Caki2 (cell line): ENCODE measurements at regions not wholly inside any gene's neighbourhood (a gene's known extent, or its start where the extent isn't known, plus 50 kb on each side); places are given as distances from the start of the nearest gene placed in this dataset.
"Not testable (repeated sequence)": the region's sequence is repeated elsewhere in the genome, so short reads cannot be mapped to it uniquely, and the experiment has no call there.

Experiments used
- DNase-seq: peaks from one replicate; pipeline ENCODE4 v3.0.0-alpha.2; 2015; ENCODE audit warnings: low read depth
- in situ Hi-C: cut with HindIII; loops from 2 replicates; pipeline ENCODE4 v1.10.0; 2016; ENCODE audit warnings: low sequenced_read_pairs, low pct_unique_long_range_greater_than_20kb, mixed read lengths

GRCh38 chr14:98200601-98201000 is 1071.4 kb downstream of the BCL11B start:
- DNase-seq, result no peak
- in situ Hi-C loops, result no loop called here

- no peak for DNase-seq
- in situ Hi-C loops, result no loop called here
Observed at GRCh38 chr14:98203421-98203820, 1068.6 kb downstream of the BCL11B start.

DNA sequence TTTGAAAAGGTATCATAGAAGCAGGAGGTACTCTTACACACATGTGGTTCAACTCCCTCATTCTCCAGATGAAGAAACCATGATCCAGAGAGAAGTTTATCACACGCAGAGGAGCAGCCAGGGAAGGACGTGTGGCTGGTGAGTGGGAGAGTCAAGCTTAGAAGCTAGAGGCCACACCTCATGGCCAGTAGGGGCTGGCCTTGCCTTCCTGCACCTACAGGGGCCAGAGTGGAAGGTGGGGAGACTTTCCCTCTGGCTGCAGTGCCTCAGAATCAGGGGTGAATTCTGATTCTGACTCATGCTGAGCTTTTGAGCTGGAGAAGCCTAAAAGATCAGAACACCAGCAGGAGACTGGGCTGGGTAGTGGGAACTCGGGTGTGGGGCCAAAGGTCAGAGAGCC is 1067.9 kb downstream of the BCL11B start:
- no peak for DNase-seq
- in situ Hi-C loops, result no loop called here

GRCh38 chr14:98207415-98207814 is 1064.6 kb downstream of the BCL11B start:
- DNase-seq, result no peak
- in situ Hi-C loops, result no loop called here

DNA sequence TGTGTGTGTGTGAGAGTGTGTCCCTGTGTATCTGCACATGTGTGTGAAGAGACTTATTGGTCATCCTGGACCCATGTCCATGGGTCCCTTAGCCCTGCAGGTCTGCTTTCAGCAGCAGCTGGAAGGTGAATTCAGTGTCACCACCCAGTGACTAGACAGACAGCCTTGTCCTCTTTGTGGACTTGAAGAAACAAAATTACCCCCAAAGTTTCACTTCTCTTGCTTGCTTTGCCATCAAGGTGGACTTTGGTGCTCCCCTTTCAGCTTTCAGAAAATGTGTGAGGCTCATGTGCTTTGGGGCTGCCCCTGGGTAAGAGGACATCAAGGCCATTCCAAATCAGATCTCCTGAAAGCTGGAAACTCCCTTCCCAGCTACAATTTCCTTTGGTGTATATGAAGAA is 1063.8 kb downstream of the BCL11B start:
- in situ Hi-C loops, result no loop called here

GRCh38 chr14:98208943-98209342 is 1063.1 kb downstream of the BCL11B start:
- in situ Hi-C loops, result no loop called here
- DNase-seq, result no peak

More for the DNA sequence above, 1063.8 kb downstream of the BCL11B start:
- DNase-seq, result no peak

DNA sequence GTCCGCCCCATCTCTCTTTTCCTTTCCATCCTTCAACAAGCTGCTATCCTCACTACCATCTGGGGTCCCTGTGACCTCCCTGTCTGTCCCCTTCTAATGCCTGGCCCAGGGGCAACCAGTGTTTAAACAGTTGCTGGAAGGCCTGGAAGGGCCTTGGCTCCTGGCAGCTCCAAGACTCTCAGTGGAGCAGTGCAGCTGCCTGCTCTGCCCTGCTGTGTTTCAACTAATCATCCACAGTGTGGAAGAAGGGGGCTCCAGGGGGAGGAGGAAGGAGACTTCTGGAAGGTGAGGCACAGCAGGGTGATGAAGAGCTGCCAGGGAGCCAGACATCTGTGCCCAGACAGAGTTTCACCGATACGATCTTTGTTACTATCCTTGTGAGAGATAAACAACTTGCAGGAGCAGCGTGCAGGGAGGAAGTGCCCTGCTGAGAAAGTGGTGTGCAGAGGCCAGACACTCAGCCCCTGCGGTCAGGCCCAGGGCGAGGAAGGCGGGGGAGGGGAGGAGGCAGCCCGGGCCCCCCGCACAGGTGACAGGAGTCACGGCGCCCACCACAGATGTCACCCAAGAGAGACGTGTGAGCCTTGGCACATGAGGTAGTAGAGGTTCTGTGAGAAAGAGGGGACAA is 1061.8 kb downstream of the BCL11B start:
- no peak for DNase-seq
- in situ Hi-C loops, result no loop called here

DNA sequence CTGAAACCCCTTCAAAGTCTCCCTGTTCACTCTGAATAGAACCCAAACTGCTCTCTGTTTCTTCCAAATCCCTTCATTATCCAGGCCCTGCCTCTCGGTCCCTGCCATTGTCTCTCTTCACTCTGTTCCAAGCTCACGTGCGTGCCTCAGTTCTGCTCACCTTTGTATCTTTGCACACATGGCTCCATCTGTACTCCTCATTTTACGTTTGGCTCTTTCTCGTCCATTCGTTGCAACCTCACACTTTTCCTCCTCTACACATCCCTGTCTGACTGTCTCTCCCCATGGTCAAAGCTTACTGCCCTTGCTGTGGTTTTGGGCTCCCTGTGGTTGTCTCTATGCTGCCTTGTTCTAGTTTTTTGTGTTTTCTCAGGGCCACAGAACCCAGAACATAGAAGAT is 1054.5 kb downstream of the BCL11B start:
- DNase-seq, result no peak
- in situ Hi-C loops, result no loop called here

GRCh38 chr14:98218218-98218617 is 1053.8 kb downstream of the BCL11B start:
- in situ Hi-C loops, result no loop called here
- DNase-seq, result no peak

DNA sequence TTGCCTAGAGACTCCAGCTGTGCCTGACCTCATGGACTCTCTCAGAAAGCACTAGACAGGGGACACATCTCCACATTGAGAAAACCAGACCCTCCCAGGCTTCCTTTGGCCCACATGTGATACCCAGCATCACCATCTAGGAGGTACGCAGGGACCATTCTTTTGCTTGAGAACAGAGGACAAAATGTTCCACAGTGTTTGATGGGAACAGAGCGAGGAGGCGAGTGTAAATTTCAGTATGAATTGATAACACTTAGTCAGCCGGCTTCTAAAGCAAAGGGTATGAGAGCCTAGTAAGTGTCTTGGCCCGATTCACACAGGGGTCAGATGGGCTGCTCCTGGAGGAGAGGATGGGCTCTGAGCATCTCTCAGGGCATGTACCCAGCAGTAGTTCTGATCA is 1052.4 kb downstream of the BCL11B start:
- DNase-seq, result no peak
- in situ Hi-C loops, result no loop called here

DNA sequence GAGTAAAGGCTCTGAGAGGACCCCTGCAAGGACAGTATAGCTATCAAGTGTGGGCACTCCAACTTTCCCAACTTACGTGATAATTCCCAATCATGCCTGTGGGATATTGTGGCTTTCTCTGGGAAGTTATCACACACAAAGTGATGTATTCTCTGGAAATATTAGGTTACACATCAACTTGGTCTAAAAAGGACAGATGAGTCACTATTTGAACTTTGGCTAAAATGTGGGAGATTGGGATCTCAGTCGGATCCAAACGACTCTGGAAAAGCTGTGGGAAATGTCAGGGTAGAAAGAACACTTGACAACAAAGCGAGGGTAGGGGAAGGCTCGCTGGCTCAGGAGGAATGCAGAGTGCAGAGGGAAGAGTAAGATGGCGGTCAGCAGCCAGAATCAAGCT is 1048.9 kb downstream of the BCL11B start:
- in situ Hi-C loops, result no loop called here
- no peak for DNase-seq

DNA sequence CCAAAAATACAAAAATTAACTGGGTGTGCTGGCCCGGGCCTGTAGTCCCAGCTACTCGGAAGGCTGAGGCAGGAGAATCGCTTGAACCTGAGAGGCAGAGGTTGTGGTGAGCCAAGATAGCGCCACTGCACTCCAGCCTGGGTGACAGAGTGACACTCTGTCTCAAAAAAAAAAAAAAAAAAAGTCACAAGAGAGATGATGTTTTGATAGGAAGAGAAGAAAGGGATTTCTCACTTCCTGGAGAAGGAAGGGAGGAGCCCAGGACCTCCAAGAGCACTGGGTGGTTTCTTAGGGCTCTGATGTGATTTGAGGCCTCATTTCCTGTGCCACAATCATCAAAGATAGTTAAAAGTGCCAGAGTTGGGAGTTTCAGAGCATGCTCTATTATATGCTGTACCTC is 1048.3 kb downstream of the BCL11B start:
- in situ Hi-C loops, DNase-seq: not testable (repeated sequence)

DNA sequence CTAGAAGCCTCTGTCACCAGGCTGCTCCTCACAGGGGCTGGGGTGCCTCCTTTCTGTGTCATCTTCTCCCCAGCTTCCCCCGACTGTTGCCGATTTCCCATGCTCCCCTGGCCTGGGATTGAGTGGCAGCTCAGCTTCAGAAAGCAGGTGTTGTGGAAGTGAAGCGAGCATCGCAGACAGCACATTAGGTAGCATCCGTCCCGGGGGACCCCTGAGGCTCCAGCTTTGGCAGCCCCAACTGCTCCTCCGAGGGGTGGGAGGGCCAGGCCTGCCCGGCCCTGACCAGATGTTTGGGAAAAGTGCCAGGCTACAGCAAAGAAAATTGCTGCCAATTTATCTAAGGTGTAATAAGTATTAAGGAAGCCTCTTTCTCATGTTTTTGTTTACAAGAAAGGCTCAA is 1045.6 kb downstream of the BCL11B start:
- in situ Hi-C loops, result no loop called here
- DNase-seq, result no peak

DNA sequence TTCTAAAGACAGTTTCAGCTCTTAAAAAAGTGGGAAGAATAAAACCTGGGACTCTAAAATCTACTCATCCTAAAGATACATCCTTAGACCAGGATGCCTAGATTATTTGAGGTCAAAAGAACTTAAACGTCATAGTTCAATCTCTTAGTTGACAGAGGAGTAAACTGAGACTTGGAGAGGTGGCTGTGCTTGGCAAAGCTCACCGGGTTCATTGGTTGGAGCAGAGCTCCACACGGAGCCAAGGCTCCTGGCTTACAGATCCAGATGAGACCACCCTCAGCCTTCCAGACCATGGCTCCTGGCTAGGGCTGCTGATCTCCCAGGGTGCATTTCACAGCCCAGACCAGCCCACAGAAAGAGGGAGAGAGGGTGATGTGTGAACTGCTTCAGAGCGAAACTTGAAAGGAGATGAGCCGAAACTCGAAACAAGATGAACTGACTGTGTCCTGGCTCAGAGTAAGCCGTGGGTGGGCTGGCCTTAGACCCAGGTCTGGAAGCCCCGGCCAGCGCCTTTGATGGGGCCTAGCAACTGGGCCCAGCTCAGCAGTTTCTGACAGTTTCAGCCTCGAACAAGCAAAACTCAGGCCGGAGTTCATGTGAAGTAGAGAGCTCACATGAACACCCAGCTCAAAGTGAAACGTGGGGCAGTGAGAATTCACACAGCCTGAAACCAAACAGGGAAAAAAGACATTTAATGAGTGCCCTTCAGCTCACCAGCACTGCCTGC is 1044.8 kb downstream of the BCL11B start:
- in situ Hi-C loops, result no loop called here
- DNase-seq, result no peak

- in situ Hi-C loops, result no loop called here
- no peak for DNase-seq
Observed at GRCh38 chr14:98227727-98228111, 1044.3 kb downstream of the BCL11B start.

DNA sequence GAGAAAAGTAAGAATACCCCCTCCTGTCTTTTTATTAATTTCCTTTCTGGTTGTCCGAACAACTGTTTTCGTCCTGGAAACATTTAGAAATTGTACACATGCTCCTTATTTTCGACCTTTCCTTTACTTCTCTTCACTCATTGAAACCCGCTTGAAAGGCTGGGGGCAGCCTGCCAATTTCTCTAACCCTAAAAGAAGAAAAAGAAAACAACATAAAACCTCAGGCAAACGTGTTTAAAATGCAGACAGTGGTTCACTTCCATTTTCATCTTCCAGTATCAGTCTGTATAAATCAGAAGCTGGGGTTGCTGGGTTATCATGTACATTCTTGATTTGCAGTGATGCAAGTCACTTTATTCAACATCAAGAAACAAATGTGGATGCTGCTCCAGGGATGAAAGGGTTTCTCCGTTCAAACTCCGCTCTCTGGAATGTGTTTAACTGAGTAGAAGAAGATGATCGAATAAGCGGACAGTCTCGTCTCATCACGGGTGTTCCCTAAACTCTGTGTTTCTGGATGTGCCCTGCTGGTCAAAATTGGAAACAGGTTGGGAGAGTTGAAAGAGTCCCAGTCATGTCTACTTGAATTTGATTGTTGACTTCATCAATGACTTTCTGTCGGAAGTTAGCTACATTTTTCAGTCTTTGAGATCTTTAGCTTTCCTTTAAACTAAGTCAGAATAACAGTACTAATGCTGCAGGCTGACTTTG is 1042.2 kb downstream of the BCL11B start:
- in situ Hi-C loops, result no loop called here

GRCh38 chr14:98230411-98230810 is 1041.6 kb downstream of the BCL11B start:
- in situ Hi-C loops, result no loop called here
- no peak for DNase-seq

More for the DNA sequence above, 1042.2 kb downstream of the BCL11B start:
- DNase-seq, result no peak

- DNase-seq, result no peak
- in situ Hi-C loops, result no loop called here
Observed at GRCh38 chr14:98231210-98231609, 1040.8 kb downstream of the BCL11B start.

DNA sequence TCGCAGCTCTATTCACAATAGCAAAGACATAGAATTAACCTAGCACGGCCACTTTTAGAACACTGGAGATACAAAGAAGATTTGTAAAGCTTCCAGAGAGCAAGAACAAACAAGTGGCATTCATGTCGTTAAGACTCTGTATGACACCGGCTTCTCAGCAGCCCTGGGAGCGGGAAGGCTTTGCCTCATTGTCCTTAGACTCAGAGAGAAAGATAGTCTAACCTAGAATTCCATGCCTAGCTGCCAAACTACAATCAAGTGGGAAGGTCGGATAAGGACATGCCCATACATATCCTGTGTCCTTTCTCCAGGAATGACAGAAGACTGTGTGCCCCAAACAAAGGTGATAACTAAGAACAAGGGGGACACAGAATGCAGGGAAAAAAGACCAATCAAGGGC is 1038.3 kb downstream of the BCL11B start:
- in situ Hi-C loops, result no loop called here
- DNase-seq, result no peak
